ENCODE measurements at regions not wholly inside any gene's neighbourhood (a gene's known extent, or its start where the extent isn't known, plus 50 kb on each side); places are given as distances from the start of the nearest gene placed in this dataset.
A peak's percentile ranks its signal among the peaks of the same experiment; 100 is the strongest.

GRCh38 chr6:150723857-150724256 is 124.2 kb downstream of the PLEKHG1 start:
- H3K4me3 ChIP-seq (replicated peaks in 1 of 3; ENCODE audit: insufficient read depth in 1 of 3, low read depth in 1 of 3, low read length in 3 of 3), result no peak overlapping the region
- H3K27me3 ChIP-seq (ENCODE audit: control insufficient read depth in 2 of 2, insufficient read depth in 2 of 2, low read length in 2 of 2), result no peaks in the 10 kb centered on the region
- H3K36me3 ChIP-seq (ENCODE audit: control insufficient read depth in 2 of 2, extremely low read depth in 1 of 2, insufficient read depth in 2 of 2, low read length in 2 of 2), result no peaks in the 10 kb centered on the region
- TF ChIP-seq CTCF (IDR thresholded peaks at IDR 0.05; ENCODE audit: extremely low read depth in 1 of 2, insufficient read depth in 1 of 2, low read depth in 1 of 2, low read length in 2 of 2) (no peak), POLR2A (IDR thresholded peaks at IDR 0.05; ENCODE audit: low read depth, low read length) (no peak), FOS (IDR thresholded peaks at IDR 0.05; ENCODE audit: borderline replicate concordance, insufficient read depth, low read length) (no peak)
- intact Hi-C loops (cut with micrococcal nuclease), result no loop called here
- no peak for FAIRE-seq
- H3K27ac ChIP-seq (ENCODE audit: insufficient read depth, low read depth, low read length), result no peak overlapping the region
- no peak for DNase-seq (ENCODE audit: low read depth, low spot score)
- H3K4me2 ChIP-seq (ENCODE audit: insufficient read depth, low read length), result no peak overlapping the region
- no peaks in the 10 kb centered on the region for H4K20me1 ChIP-seq (replicated peaks; ENCODE audit: control insufficient read depth, extremely low read depth, insufficient read depth, low read length)
- no peaks in the 10 kb centered on the region for H3K4me1 ChIP-seq (ENCODE audit: control insufficient read depth, extremely low read depth, insufficient read depth, low read length)
- CTCF ChIA-PET, result interaction anchor here (1.0 kb wide), 2 partner anchors 11 to 18 kb away, joined by 3 read pairs; no protein-coding TSS in a partner anchor
- H3K9ac ChIP-seq (replicated peaks; ENCODE audit: extremely low read depth, insufficient read depth, low read length), result no peak overlapping the region
- POLR2A ChIA-PET, result no interaction called here
- no peaks in the 10 kb centered on the region for H3K9me3 ChIP-seq (replicated peaks; ENCODE audit: control insufficient read depth, insufficient read depth, low read length)
- peaks cover 6% of the 10 kb centered on the region for H3K9me1 ChIP-seq (replicated peaks; ENCODE audit: control insufficient read depth, extremely low read depth, insufficient read depth, low read length)
- no peaks in the 10 kb centered on the region for H3K79me2 ChIP-seq (ENCODE audit: control insufficient read depth, insufficient read depth, low read length)
- no peak overlapping the region for H2AFZ ChIP-seq (ENCODE audit: low read depth, low read length)
- dilution Hi-C loops (cut with MboI; ENCODE audit: extremely low pct_ligation_motif_present, low sequenced_read_pairs), result no loop called here
- no TSS peak for BruUV-seq (replicated peaks)

GRCh38 chr6:150725795-150726194 is 126.1 kb downstream of the PLEKHG1 start:
- TF ChIP-seq POLR2A (IDR thresholded peaks at IDR 0.05; ENCODE audit: low read depth, low read length) (no peak), GATA2 (IDR thresholded peaks at IDR 0.05; ENCODE audit: insufficient read depth, insufficient read length, low read depth, low read length) (no peak), CTCF (IDR thresholded peaks at IDR 0.05; ENCODE audit: extremely low read depth in 1 of 2, insufficient read depth in 1 of 2, low read depth in 1 of 2, low read length in 2 of 2) (no peak), POLR2AphosphoS5 (IDR thresholded peaks at IDR 0.05; ENCODE audit: insufficient read depth, low read depth, low read length) (no peak), FOS (IDR thresholded peaks at IDR 0.05; ENCODE audit: borderline replicate concordance, insufficient read depth, low read length) (no peak)
- TF ChIP-seq, protein P1, sequence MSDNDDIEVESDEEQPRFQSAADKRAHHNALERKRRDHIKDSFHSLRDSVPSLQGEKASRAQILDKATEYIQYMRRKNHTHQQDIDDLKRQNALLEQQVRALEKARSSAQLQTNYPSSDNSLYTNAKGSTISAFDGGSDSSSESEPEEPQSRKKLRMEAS (IDR thresholded peaks at IDR 0.05; ENCODE audit: insufficient read depth, insufficient read length), result no peak
- BruUV-seq (replicated peaks), result no TSS peak
- Histone ChIP-seq H3K4me1 (ENCODE audit: control insufficient read depth, extremely low read depth, insufficient read depth, low read length) (no peaks in the 10 kb centered on the region), H3K27me3 (ENCODE audit: control insufficient read depth in 2 of 2, insufficient read depth in 2 of 2, low read length in 2 of 2) (no peaks in the 10 kb centered on the region), H2AFZ (ENCODE audit: low read depth, low read length) (no peak overlapping the region), H3K4me2 (ENCODE audit: insufficient read depth, low read length) (no peak overlapping the region), H3K9me3 (replicated peaks; ENCODE audit: control insufficient read depth, insufficient read depth, low read length) (no peaks in the 10 kb centered on the region), H4K20me1 (replicated peaks; ENCODE audit: control insufficient read depth, extremely low read depth, insufficient read depth, low read length) (no peaks in the 10 kb centered on the region), H3K36me3 (ENCODE audit: control insufficient read depth in 2 of 2, extremely low read depth in 1 of 2, insufficient read depth in 2 of 2, low read length in 2 of 2) (no peaks in the 10 kb centered on the region), H3K79me2 (ENCODE audit: control insufficient read depth, insufficient read depth, low read length) (no peaks in the 10 kb centered on the region), H3K9me1 (replicated peaks; ENCODE audit: control insufficient read depth, extremely low read depth, insufficient read depth, low read length) (peaks cover 6% of the 10 kb centered on the region), H3K4me3 (replicated peaks in 1 of 3; ENCODE audit: insufficient read depth in 1 of 3, low read depth in 1 of 3, low read length in 3 of 3) (no peak overlapping the region), H3K27ac (ENCODE audit: insufficient read depth, low read depth, low read length) (no peak overlapping the region), H3K9ac (replicated peaks; ENCODE audit: extremely low read depth, insufficient read depth, low read length) (no peak overlapping the region)
- ChIA-PET CTCF (interaction anchor here (1.1 to 1.9 kb wide), 2 partner anchors 9 to 330 kb away, joined by 3 to 6 read pairs; no protein-coding TSS in a partner anchor), POLR2A (no interaction called here)
- FAIRE-seq, result no peak
- peak; percentile 32 for DNase-seq (ENCODE audit: low read depth, low spot score)
- intact Hi-C loops (cut with micrococcal nuclease) (no loop called here), dilution Hi-C loops (cut with MboI; ENCODE audit: extremely low pct_ligation_motif_present, low sequenced_read_pairs) (no loop called here)

All from endothelial cell of umbilical vein (primary cell).